ENCODE measurements at regions not wholly inside any gene's neighbourhood (a gene's known extent, or its start where the extent isn't known, plus 50 kb on each side); places are given as distances from the start of the nearest gene placed in this dataset.

GRCh38 chrX:26387906-26388305, 171.9 kb downstream of the MAGEB5 start:
- no peak for TF ChIP-seq CTCF (IDR thresholded peaks at IDR 0.05)
- no peak for TF ChIP-seq POLR2A (IDR thresholded peaks at IDR 0.05)

Measured in Peyer's patch (tissue), 4 donors.